A549 (cell line): ENCODE measurements at regions not wholly inside any gene's neighbourhood (a gene's known extent, or its start where the extent isn't known, plus 50 kb on each side); places are given as distances from the start of the nearest gene placed in this dataset.

Source experiments
- ATAC-seq, 2 experiments: fragments of 200-7000 bp in 1 of 2; fragments of >200 bp in 1 of 2; cut with Nextera tagmentation in 1 of 2; cut with Tn5 transposase in 1 of 2; 3 replicates each; pipeline versions ENCODE4 v1.8.0 to v1.9.1; 2018 to 2020; ENCODE audit warnings: mild to moderate bottlenecking in 1 of 2, moderate library complexity in 1 of 2
- CTCF ChIA-PET: fragments of 300-600 bp; sonication (Branson Sonifier 250); formaldehyde crosslinking; extraction: SDS; loops from one replicate; lab custom pipeline; 2021; ENCODE audit warnings: antibody characterized with exemption, inconsistent platforms; lab: Yijun Ruan, JAX
- POLR2A ChIA-PET: fragments of 350-600 bp; formaldehyde crosslinking; extraction: SDS; loops from one replicate; lab custom pipeline; 2021; ENCODE audit warnings: antibody characterized with exemption, inconsistent platforms; lab: Yijun Ruan, JAX
- DNase-seq, 2 experiments: peaks; one replicate each; pipeline versions ENCODE4 v3.0.0 to v3.0.0-alpha.2; 2011 to 2016; ENCODE audit warnings: low read depth in 1 of 2, low spot score in 1 of 2
- FAIRE-seq: peaks from 2 replicates; lab custom pipeline; 2011; peaks lifted over from hg19 to GRCh38; lab: Jason Lieb, UNC
- H3K27ac ChIP-seq, 2 experiments: fragments of >200 bp; sonication (Bioruptor Twin); formaldehyde crosslinking; 3 replicates each; pipeline ENCODE4 v1.5.1; 2016 to 2017
- H3K4me1 ChIP-seq: fragments of >200 bp; sonication (Bioruptor Twin); formaldehyde crosslinking; 3 replicates; pipeline ENCODE4 v1.6.1; 2016
- H3K4me2 ChIP-seq: fragments of >200 bp; sonication (Bioruptor Twin); formaldehyde crosslinking; 3 replicates; pipeline ENCODE4 v1.6.1; 2016
- H3K4me3 ChIP-seq: fragments of >200 bp; sonication (Bioruptor Twin); formaldehyde crosslinking; 3 replicates; pipeline ENCODE4 v1.5.1; 2016
- H3K9me3 ChIP-seq: fragments of >200 bp; sonication (Bioruptor Twin); formaldehyde crosslinking; 3 replicates; pipeline ENCODE4 v1.6.1; 2016
- CHD2 ChIP-seq: fragments of 150-350 bp; IDR thresholded peaks from 2 replicates; pipeline ENCODE4 v1.6.1; 2014; ENCODE audit warnings: low read length; ENCODE audit not compliant: partially characterized antibody
- E2F6 ChIP-seq: IDR thresholded peaks from 2 replicates; pipeline ENCODE4 v1.6.1; 2012; ENCODE audit warnings: low read depth, borderline replicate concordance
- EHF ChIP-seq: fragments of 250-450 bp; sonication (Bioruptor Pico); IDR thresholded peaks from 2 replicates; pipeline ENCODE4 v1.5.0; 2020; ENCODE audit warnings: mild to moderate bottlenecking
- EHMT2 ChIP-seq: fragments of 200-600 bp; sonication (generic); IDR thresholded peaks from 2 replicates; pipeline ENCODE4 v1.6.1; 2016; ENCODE audit warnings: antibody characterized with exemption, low read depth, mild to moderate bottlenecking, moderate library complexity
- EP300 ChIP-seq, 2 experiments: fragments of >200 bp; sonication (Bioruptor Twin); formaldehyde crosslinking; IDR thresholded peaks; 2 replicates in 1 of 2; 3 replicates in 1 of 2; pipeline ENCODE4 v1.6.1; 2016 to 2017
- FOSB ChIP-seq: fragments of 250-450 bp; sonication (Bioruptor Pico); IDR thresholded peaks from 2 replicates; pipeline ENCODE4 v1.5.0; 2020; ENCODE audit warnings: mild to moderate bottlenecking, moderate library complexity
- FOXS1 ChIP-seq: fragments of 250-450 bp; sonication (Bioruptor Pico); IDR thresholded peaks from 2 replicates; pipeline ENCODE4 v1.5.0; 2020; ENCODE audit warnings: mild to moderate bottlenecking, moderate library complexity
- GATA3 ChIP-seq: IDR thresholded peaks from 2 replicates; pipeline ENCODE4 v1.6.1; 2012; ENCODE audit warnings: borderline replicate concordance
- HDAC2 ChIP-seq: fragments of 200-600 bp; sonication (generic); IDR thresholded peaks from 2 replicates; pipeline ENCODE4 v1.6.1; 2016
- HES2 ChIP-seq: fragments of >200 bp; sonication (Bioruptor Twin); formaldehyde crosslinking; IDR thresholded peaks from 2 replicates; pipeline ENCODE4 v1.6.1; 2016
- HOXA7 ChIP-seq: fragments of 250-450 bp; sonication (Bioruptor Pico); IDR thresholded peaks from 2 replicates; pipeline ENCODE4 v1.5.0; 2020; ENCODE audit warnings: mild to moderate bottlenecking, moderate library complexity
- HOXB5 ChIP-seq: fragments of 250-450 bp; sonication (Bioruptor Pico); IDR thresholded peaks from 2 replicates; pipeline ENCODE4 v1.5.0; 2020; ENCODE audit warnings: mild to moderate bottlenecking, moderate library complexity
- KDM5A ChIP-seq: fragments of 200-600 bp; sonication (generic); IDR thresholded peaks from 2 replicates; pipeline ENCODE4 v1.6.1; 2016; ENCODE audit warnings: antibody characterized with exemption, mild to moderate bottlenecking
- MAZ ChIP-seq: fragments of 150-350 bp; IDR thresholded peaks from 2 replicates; pipeline ENCODE4 v1.6.1; 2014; ENCODE audit warnings: antibody characterized with exemption, low read depth, low read length, borderline replicate concordance
- NFE2L2 ChIP-seq: fragments of 150-350 bp; conservative IDR thresholded peaks from 2 replicates; pipeline ENCODE4 v1.6.1; 2014; ENCODE audit warnings: low read length
- NPAS2 ChIP-seq: fragments of 250-450 bp; sonication (Bioruptor Pico); IDR thresholded peaks from 2 replicates; pipeline ENCODE4 v1.8.0; 2022; ENCODE audit warnings: mild to moderate bottlenecking, moderate library complexity, borderline replicate concordance
- PBX3 ChIP-seq: IDR thresholded peaks from 2 replicates; pipeline ENCODE4 v1.6.1; 2012
- POLR2AphosphoS2 ChIP-seq: conservative IDR thresholded peaks from 2 replicates; pipeline ENCODE4 v1.6.1; 2012; ENCODE audit warnings: low read length, improper control_type of control experiment, inconsistent platforms
- REST ChIP-seq: fragments of 200-600 bp; sonication (generic); IDR thresholded peaks from 2 replicates; pipeline ENCODE4 v1.6.1; 2016; ENCODE audit warnings: antibody characterized with exemption, mild to moderate bottlenecking, moderate library complexity
- SREBF2 ChIP-seq: fragments of 450-650 bp; IDR thresholded peaks from 2 replicates; pipeline ENCODE4 v1.6.1; 2014; ENCODE audit warnings: mild to moderate bottlenecking, moderate library complexity
- TFCP2L1 ChIP-seq: fragments of 250-450 bp; sonication (Bioruptor Pico); IDR thresholded peaks from 2 replicates; pipeline ENCODE4 v1.5.0; 2021; ENCODE audit warnings: mild to moderate bottlenecking
- TP53 ChIP-seq: fragments of 250-450 bp; sonication (Bioruptor Pico); IDR thresholded peaks from 2 replicates; pipeline ENCODE4 v1.5.0; 2021; ENCODE audit warnings: mild to moderate bottlenecking, moderate library complexity
- ZNF302 ChIP-seq: fragments of 250-450 bp; sonication (Bioruptor Pico); IDR thresholded peaks from 2 replicates; pipeline ENCODE4 v1.9.0; 2021; ENCODE audit warnings: inconsistent platforms, mild to moderate bottlenecking, moderate library complexity
- ZSCAN20 ChIP-seq: fragments of 250-450 bp; sonication (Bioruptor Pico); IDR thresholded peaks from 2 replicates; pipeline ENCODE4 v1.8.0; 2022; ENCODE audit warnings: mild to moderate bottlenecking, moderate library complexity
- WGBS: methylation state at CpG from one replicate; pipeline ENCODE4 v1.1.6; 2017; ENCODE audit errors: missing lambda C conversion rate; 5-methylcytosine and 5-hydroxymethylcytosine counted together
- TF ChIP-seq, protein P1 (sequence below): fragments of 450-650 bp; IDR thresholded peaks from 2 replicates; pipeline ENCODE4 v1.6.1; 2014; ENCODE audit warnings: antibody characterized with exemption
- TF ChIP-seq, protein P2 (sequence below): fragments of 250-450 bp; sonication (Bioruptor Pico); IDR thresholded peaks from 2 replicates; pipeline ENCODE4 v1.5.0; 2021; ENCODE audit warnings: mild to moderate bottlenecking, moderate library complexity, borderline replicate concordance
- TF ChIP-seq, protein P3 (sequence below): fragments of 250-450 bp; sonication (Bioruptor Pico); IDR thresholded peaks from 2 replicates; pipeline ENCODE4 v1.5.0; 2020; ENCODE audit warnings: low read depth, mild to moderate bottlenecking, moderate library complexity

DNA sequence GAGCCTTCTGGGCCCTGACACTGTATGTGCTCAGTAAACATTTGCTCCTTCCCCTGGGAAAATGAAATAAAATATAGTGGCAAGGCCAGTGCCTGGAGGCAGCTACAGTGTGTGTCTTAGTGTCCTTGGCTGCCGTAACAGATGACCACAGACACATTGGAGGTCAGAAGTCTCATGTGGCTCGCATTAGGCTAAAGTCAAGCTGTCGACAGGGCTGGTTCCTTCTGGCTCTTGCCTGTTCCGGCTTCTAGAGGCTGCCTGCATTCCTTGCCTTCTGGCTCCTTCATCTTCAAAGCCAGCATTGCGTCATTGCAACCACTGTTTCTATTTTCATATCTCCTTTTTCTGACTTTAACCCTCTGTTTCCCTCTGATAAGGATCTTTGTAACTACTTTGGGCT, 83.6 kb upstream of the STX18 start:
- no peak overlapping the region for H3K4me3 ChIP-seq
- H3K4me1 ChIP-seq: no peaks in the 10 kb centered on the region
- POLR2A ChIA-PET: interaction anchor here (0.5 kb wide), 1 partner anchor 35 kb away, joined by 3 read pairs; no protein-coding TSS in a partner anchor
- TF ChIP-seq EHMT2 (no peak), KDM5A (no peak), ZNF302 (CRISPR knock-in tag) (no peak), E2F6 (no peak), CHD2 (no peak), GATA3 (no peak), FOXS1 (CRISPR knock-in tag) (no peak), TP53 (CRISPR knock-in tag) (no peak), EP300 (IDR thresholded peaks at IDR 0.05) (no peak), MAZ (no peak), HDAC2 (no peak), NPAS2 (CRISPR knock-in tag) (no peak), NFE2L2 (no peak), EHF (no peak), FOSB (CRISPR knock-in tag) (no peak), REST (no peak), POLR2AphosphoS2 (no peak), TFCP2L1 (CRISPR knock-in tag) (no peak)
- TF ChIP-seq, protein P1, sequence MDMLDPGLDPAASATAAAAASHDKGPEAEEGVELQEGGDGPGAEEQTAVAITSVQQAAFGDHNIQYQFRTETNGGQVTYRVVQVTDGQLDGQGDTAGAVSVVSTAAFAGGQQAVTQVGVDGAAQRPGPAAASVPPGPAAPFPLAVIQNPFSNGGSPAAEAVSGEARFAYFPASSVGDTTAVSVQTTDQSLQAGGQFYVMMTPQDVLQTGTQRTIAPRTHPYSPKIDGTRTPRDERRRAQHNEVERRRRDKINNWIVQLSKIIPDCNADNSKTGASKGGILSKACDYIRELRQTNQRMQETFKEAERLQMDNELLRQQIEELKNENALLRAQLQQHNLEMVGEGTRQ: no peak
- TF ChIP-seq, protein P2, sequence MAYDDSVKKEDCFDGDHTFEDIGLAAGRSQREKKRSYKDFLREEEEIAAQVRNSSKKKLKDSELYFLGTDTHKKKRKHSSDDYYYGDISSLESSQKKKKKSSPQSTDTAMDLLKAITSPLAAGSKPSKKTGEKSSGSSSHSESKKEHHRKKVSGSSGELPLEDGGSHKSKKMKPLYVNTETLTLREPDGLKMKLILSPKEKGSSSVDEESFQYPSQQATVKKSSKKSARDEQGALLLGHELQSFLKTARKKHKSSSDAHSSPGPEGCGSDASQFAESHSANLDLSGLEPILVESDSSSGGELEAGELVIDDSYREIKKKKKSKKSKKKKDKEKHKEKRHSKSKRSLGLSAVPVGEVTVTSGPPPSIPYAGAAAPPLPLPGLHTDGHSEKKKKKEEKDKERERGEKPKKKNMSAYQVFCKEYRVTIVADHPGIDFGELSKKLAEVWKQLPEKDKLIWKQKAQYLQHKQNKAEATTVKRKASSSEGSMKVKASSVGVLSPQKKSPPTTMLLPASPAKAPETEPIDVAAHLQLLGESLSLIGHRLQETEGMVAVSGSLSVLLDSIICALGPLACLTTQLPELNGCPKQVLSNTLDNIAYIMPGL (CRISPR knock-in tag): no peak
- TF ChIP-seq, all 56 proteins: peak for 0
- FAIRE-seq (no peak), DNase-seq (no peak), ATAC-seq (no peak)
- Histone ChIP-seq H3K4me2 (no peak overlapping the region), H3K9me3 (no peaks in the 10 kb centered on the region), H3K27ac (no peak overlapping the region)
- WGBS: 72% methylated on average over 5 of the region's 5 CpGs
- CTCF ChIA-PET: interaction anchor here (1.4 kb wide), 1 partner anchor 11 kb away, joined by 4 read pairs; no protein-coding TSS in a partner anchor

DNA sequence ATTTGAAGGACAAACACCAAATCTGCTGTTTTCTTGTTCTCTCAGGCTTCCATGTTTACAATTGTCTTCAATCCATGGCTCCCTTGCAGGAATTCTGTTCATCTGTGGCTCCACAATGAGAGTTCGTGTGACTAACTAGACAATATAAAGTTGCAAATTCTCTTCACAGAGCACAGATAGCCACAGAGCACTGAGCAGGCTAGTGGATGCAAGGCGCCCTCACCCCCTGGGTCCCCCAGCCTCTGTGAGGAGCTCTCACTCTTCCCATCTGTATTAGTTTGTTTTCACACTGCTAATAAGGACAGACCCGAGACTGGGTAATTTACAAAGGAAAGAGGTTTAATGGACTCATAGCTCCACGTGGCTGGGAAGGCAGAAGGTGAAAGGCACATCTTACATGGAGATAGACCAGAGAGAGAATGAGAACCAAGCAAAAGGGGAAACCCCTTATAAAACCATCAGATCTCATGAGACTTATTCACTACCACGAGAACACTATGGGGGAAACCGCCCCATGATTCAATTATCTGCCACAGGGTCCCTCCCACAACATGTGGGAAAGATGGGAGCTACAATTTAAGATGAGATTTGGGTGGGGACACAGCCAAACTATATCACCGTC, 82.5 kb upstream of the STX18 start:
- Histone ChIP-seq H3K9me3 (no peaks in the 10 kb centered on the region), H3K4me3 (no peak overlapping the region), H3K4me2 (no peak overlapping the region), H3K27ac (no peak overlapping the region), H3K4me1 (no peaks in the 10 kb centered on the region)
- 62% methylated on average over 7 of the region's 7 CpGs for WGBS
- CTCF ChIA-PET: interaction anchor here (1.4 kb wide), 1 partner anchor 10 kb away, joined by 4 read pairs; no protein-coding TSS in a partner anchor
- no peak for ATAC-seq
- POLR2A ChIA-PET: no interaction called here
- DNase-seq: no peak
- no peak for FAIRE-seq
- TF ChIP-seq HOXA7 (CRISPR knock-in tag) (no peak), FOSB (CRISPR knock-in tag) (no peak), PBX3 (no peak), NPAS2 (CRISPR knock-in tag) (no peak), HES2 (no peak), EHF (no peak), HOXB5 (CRISPR knock-in tag) (no peak), ZSCAN20 (no peak), SREBF2 (no peak), KDM5A (no peak)
- TF ChIP-seq, protein P3, sequence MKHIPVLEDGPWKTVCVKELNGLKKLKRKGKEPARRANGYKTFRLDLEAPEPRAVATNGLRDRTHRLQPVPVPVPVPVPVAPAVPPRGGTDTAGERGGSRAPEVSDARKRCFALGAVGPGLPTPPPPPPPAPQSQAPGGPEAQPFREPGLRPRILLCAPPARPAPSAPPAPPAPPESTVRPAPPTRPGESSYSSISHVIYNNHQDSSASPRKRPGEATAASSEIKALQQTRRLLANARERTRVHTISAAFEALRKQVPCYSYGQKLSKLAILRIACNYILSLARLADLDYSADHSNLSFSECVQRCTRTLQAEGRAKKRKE (CRISPR knock-in tag): no peak
